Testis (tissue), 2 donors: ENCODE measurements at regions not wholly inside any gene's neighbourhood (a gene's known extent, or its start where the extent isn't known, plus 50 kb on each side); places are given as distances from the start of the nearest gene placed in this dataset.

ENCODE experiments used
- POLR2A ChIP-seq: fragments of 450-650 bp; IDR thresholded peaks from one replicate; pipeline ENCODE4 v1.6.1; 2017; ENCODE audit warnings: antibody characterized with exemption, mild to moderate bottlenecking, moderate library complexity
- TF ChIP-seq, protein P1 (sequence below), 3 experiments: fragments of 450-650 bp in 2 of 3; fragments of 200-600 bp in 1 of 3; sonication (generic) in 1 of 3; IDR thresholded peaks; one replicate each; pipeline ENCODE4 v1.5.1; 2016 to 2019; ENCODE audit warnings: antibody characterized with exemption in 3 of 3, mild to moderate bottlenecking in 2 of 3, moderate library complexity in 1 of 3

DNA sequence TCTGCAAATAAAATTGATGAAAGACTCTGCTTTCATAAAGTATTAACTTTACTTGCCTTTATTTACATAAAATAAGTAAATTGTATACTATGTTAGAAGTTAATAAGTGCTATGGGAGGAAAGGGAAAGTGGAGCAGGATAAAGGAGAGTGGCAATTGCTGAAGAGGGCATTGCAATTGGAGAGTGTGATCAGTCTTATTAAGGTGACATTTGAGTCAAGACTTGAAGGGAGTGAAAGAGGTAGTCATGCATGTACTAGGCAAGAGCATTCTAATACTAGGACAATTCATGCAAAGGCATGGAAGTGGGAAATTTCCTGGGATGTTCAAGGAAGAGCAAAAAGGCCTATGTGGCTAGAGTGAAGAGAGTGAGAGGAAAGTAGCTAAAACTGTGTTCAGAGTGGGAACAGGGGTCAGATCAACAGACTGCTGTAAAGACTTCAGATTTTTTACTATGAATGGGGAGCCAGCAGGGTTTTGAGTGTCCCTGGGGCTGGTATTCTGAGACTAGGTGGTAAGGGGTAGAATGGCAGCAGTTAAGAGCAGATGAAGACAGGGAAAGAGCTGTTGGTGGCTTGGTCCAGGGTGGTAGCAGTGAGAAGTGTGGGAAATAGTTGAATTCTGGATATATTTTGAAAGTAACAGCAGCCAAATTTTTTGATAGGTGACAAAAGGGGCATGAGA lies 182.3 kb upstream of the RIOK2 start:
- TF ChIP-seq, protein P1, sequence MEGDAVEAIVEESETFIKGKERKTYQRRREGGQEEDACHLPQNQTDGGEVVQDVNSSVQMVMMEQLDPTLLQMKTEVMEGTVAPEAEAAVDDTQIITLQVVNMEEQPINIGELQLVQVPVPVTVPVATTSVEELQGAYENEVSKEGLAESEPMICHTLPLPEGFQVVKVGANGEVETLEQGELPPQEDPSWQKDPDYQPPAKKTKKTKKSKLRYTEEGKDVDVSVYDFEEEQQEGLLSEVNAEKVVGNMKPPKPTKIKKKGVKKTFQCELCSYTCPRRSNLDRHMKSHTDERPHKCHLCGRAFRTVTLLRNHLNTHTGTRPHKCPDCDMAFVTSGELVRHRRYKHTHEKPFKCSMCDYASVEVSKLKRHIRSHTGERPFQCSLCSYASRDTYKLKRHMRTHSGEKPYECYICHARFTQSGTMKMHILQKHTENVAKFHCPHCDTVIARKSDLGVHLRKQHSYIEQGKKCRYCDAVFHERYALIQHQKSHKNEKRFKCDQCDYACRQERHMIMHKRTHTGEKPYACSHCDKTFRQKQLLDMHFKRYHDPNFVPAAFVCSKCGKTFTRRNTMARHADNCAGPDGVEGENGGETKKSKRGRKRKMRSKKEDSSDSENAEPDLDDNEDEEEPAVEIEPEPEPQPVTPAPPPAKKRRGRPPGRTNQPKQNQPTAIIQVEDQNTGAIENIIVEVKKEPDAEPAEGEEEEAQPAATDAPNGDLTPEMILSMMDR (IDR thresholded peaks at IDR 0.05): no peak
- TF ChIP-seq POLR2A: no peak
